GM18519 (cell line): ENCODE measurements at regions not wholly inside any gene's neighbourhood (a gene's known extent, or its start where the extent isn't known, plus 50 kb on each side); places are given as distances from the start of the nearest gene placed in this dataset.
"Not testable (repeated sequence)": the region's sequence is repeated elsewhere in the genome, so short reads cannot be mapped to it uniquely, and the experiment has no call there.

Experiments used
- ATAC-seq: cut with Tn5 transposase; IDR thresholded peaks from one replicate; pipeline ENCODE4 v1.9.1; 2021; ENCODE audit warnings: mild to moderate bottlenecking, moderate library complexity; ENCODE audit not compliant: unreplicated experiment, low FRiP score

- not testable (repeated sequence) for ATAC-seq
These were observed 69.2 kb upstream of the NOTCH2NLA start for GRCh38 chr1:146297781-146298574.

DNA sequence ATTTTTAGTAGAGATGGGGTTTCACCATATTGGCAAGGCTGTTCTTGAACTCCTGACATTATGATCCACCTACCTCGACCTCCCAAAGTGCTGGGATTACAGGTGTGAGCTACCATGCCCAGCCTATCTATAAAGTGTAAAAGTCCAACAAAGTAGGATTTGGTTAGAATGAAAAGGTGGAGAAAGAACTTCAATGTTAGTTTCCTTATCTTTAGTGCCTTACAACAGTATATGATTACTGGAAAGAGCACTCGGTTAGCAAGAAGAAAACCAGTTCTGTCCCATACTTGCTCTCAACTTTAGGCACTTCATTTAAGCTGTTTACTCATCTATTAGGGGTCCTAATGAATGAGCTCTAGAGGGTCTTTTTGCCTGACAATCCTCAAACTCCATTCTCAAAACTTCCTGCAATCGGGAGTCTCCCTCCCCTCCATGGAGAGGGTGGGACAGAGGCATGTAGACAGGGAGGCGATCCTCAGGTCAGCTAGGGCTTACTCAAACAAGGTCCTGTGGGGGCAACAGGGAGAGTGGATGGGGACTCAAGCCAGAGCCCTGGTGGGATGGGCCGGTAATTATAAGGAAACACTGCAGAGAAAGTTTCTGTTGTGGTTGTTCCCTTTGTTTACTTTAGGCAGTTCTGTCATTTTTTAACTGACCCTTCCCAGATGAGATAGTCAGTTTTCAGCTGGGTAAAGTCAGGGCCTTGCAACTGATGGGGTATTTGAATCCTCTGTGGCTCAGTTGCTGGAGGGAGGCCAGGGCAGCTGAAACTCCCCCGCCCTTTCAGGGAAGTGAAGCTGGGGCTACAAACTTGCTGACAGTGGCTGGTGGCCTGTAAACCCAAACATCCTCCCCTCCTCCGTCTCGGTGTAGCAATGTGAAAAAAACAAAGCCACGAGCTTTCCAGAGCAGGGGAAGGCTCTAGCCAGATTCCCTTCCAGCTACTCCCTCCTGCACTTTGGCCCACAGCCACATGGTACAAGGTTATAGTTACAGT, 64.4 kb upstream of the NOTCH2NLA start:
- ATAC-seq, result not testable (repeated sequence)

- ATAC-seq, result not testable (repeated sequence)
These were observed 63.6 kb upstream of the NOTCH2NLA start for GRCh38 chr1:146292424-146292823.

DNA sequence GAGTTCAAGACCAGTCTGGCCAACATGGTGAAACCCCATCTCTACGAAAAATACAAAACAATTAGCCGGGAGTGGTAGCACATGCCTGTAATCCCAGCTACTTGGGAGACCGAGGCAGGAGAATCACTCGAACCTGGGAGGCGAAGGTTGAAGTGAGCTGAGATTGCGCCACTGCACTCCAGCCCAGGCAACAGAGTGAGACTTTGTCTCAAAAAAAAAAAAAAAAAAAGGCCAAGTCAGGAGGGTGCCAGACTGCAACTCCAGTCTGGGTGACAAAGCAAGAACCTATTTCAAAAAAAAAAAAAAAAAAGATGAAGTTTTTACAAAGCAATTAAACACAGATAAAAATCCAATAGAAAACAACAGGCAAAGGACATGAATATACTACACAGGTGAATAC, 59.1 kb upstream of the NOTCH2NLA start:
- ATAC-seq, result not testable (repeated sequence)

- ATAC-seq, result not testable (repeated sequence)
These were observed 55.9 kb upstream of the NOTCH2NLA start for GRCh38 chr1:146284760-146285159.

GRCh38 chr1:146283527-146283880, 54.7 kb upstream of the NOTCH2NLA start:
- peak; percentile 25 for ATAC-seq

GRCh38 chr1:146282807-146283526, 54.1 kb upstream of the NOTCH2NLA start:
- peak; percentile 73 for ATAC-seq

- ATAC-seq, result not testable (repeated sequence)
These were observed 52.7 kb upstream of the NOTCH2NLA start for GRCh38 chr1:146281522-146281921.

GRCh38 chr1:146278758-146279157, 49.9 kb upstream of the NOTCH2NLA start:
- not testable (repeated sequence) for ATAC-seq
